KMS-11 (cell line): ENCODE measurements at regions not wholly inside any gene's neighbourhood (a gene's known extent, or its start where the extent isn't known, plus 50 kb on each side); places are given as distances from the start of the nearest gene placed in this dataset.

Experiments used
- H2AFZ ChIP-seq: fragments of 200-600 bp; sonication (generic); 2 replicates; pipeline ENCODE4 v1.6.1; 2016; ENCODE audit warnings: antibody characterized with exemption, mixed run types, low read depth
- H3K27ac ChIP-seq: fragments of 200-600 bp; sonication (generic); 2 replicates; pipeline ENCODE4 v1.6.1; 2016; ENCODE audit warnings: mild to moderate bottlenecking, mixed run types
- H3K27me3 ChIP-seq: fragments of 200-600 bp; sonication (generic); 2 replicates; pipeline ENCODE4 v1.6.1; 2017; ENCODE audit warnings: mild to moderate bottlenecking, low read depth, mixed run types, moderate library complexity; ENCODE audit not compliant: insufficient read depth
- H3K36me3 ChIP-seq: fragments of 200-600 bp; sonication (generic); 2 replicates; pipeline ENCODE4 v1.6.1; 2017; ENCODE audit warnings: mild to moderate bottlenecking, mixed run types; ENCODE audit not compliant: insufficient read depth
- H3K4me1 ChIP-seq: fragments of 200-600 bp; sonication (generic); 2 replicates; pipeline ENCODE4 v1.6.1; 2016; ENCODE audit warnings: mild to moderate bottlenecking, low read depth, mixed run types; ENCODE audit not compliant: poor library complexity, severe bottlenecking
- H3K4me2 ChIP-seq: fragments of 200-600 bp; sonication (generic); 2 replicates; pipeline ENCODE4 v1.7.0; 2016; ENCODE audit warnings: mild to moderate bottlenecking, mixed run types
- H3K4me3 ChIP-seq: fragments of 200-600 bp; sonication (generic); IDR thresholded peaks from 2 replicates; pipeline ENCODE4 v1.6.1; 2017; ENCODE audit warnings: low read depth, low read length, mixed read lengths; ENCODE audit not compliant: insufficient read depth
- H3K79me2 ChIP-seq: fragments of 200-600 bp; sonication (generic); 2 replicates; pipeline ENCODE4 v1.6.1; 2016; ENCODE audit warnings: low read depth, mixed run types; ENCODE audit not compliant: insufficient read depth
- H3K9ac ChIP-seq: fragments of 200-600 bp; sonication (generic); 2 replicates; pipeline ENCODE4 v1.6.1; 2016; ENCODE audit warnings: mild to moderate bottlenecking, mixed run types
- H4K20me1 ChIP-seq: fragments of 200-600 bp; sonication (generic); 2 replicates; pipeline ENCODE4 v1.6.1; 2016; ENCODE audit warnings: mild to moderate bottlenecking, mixed run types; ENCODE audit not compliant: insufficient read depth
- TF ChIP-seq, protein P1 (sequence below): fragments of 200-600 bp; sonication (generic); conservative IDR thresholded peaks from 2 replicates; pipeline ENCODE4 v1.6.1; 2017; ENCODE audit warnings: low read depth, mild to moderate bottlenecking, antibody characterized with exemption, low read length, moderate library complexity, mixed read lengths

DNA sequence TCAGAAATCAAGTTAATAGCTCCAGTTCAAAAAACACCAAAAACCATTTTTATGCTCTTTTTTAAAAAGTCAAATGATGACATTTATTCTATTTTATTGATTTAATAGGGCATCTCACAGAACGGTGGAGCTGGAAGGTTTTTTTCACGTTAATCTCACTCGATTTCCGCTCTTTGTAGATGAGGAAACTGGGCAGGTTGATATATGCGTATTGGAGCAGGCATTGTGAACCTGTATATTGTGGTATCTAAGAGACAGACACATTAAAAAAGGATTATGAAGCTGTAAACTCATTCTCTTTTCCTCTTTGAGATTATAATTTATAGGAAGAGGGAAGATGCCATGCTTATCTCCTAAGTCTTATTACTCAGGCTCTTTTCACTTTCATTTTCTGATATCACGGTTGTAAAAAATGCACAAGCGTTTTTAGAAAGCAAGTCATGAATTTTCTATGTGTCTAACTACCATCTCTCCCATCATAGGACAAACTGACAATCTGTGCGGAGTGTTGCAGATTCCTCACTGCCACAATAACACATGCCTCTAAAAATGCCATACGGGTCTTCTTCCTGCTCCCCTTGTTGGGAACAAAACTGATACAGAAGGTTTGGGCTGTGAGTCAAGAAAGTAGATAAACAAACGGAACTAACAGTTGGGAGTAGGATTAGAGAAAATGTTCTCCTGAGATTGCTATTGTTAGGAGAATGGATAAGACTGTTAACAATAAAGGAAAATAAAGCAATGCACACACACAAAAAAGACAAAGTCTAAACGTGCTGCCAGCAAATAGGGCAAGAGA is 1997.7 kb downstream of the MAT2B start:
- no peaks in the 10 kb centered on the region for H3K4me1 ChIP-seq
- TF ChIP-seq, protein P1, sequence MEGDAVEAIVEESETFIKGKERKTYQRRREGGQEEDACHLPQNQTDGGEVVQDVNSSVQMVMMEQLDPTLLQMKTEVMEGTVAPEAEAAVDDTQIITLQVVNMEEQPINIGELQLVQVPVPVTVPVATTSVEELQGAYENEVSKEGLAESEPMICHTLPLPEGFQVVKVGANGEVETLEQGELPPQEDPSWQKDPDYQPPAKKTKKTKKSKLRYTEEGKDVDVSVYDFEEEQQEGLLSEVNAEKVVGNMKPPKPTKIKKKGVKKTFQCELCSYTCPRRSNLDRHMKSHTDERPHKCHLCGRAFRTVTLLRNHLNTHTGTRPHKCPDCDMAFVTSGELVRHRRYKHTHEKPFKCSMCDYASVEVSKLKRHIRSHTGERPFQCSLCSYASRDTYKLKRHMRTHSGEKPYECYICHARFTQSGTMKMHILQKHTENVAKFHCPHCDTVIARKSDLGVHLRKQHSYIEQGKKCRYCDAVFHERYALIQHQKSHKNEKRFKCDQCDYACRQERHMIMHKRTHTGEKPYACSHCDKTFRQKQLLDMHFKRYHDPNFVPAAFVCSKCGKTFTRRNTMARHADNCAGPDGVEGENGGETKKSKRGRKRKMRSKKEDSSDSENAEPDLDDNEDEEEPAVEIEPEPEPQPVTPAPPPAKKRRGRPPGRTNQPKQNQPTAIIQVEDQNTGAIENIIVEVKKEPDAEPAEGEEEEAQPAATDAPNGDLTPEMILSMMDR: no peak
- no peaks in the 10 kb centered on the region for H3K36me3 ChIP-seq
- H3K27me3 ChIP-seq: no peaks in the 10 kb centered on the region
- no peak overlapping the region for H3K9ac ChIP-seq
- no peak overlapping the region for H3K4me2 ChIP-seq
- H3K79me2 ChIP-seq: no peaks in the 10 kb centered on the region
- no peak overlapping the region for H3K4me3 ChIP-seq
- no peaks in the 10 kb centered on the region for H4K20me1 ChIP-seq
- no peak overlapping the region for H3K27ac ChIP-seq
- H2AFZ ChIP-seq: no peak overlapping the region

DNA sequence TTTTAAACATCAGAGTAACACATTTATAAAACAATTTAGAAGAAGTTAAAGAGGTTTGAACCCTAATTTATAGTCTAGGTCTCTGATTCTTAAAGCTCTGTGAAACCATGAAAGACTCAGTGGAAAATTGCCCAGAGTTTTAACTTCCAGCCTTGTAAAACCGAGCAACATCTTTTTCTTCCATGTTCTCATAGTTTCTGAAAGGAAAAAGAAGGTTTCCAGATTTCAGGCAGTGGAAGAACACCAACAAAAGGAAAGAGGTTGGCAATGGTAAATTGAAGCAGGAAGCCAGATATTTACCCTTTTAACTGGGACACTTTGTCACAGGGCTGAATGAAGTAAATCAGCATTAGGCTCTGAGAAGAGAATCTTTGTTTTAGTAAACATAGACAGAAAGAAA is 1999.3 kb downstream of the MAT2B start:
- H3K79me2 ChIP-seq: no peaks in the 10 kb centered on the region
- H2AFZ ChIP-seq: no peak overlapping the region
- no peaks in the 10 kb centered on the region for H3K27me3 ChIP-seq
- H3K9ac ChIP-seq: no peak overlapping the region
- no peaks in the 10 kb centered on the region for H3K4me1 ChIP-seq
- TF ChIP-seq, protein P1: no peak
- H4K20me1 ChIP-seq: no peaks in the 10 kb centered on the region
- H3K4me3 ChIP-seq: no peak overlapping the region
- H3K36me3 ChIP-seq: no peaks in the 10 kb centered on the region
- H3K4me2 ChIP-seq: no peak overlapping the region
- no peak overlapping the region for H3K27ac ChIP-seq

DNA sequence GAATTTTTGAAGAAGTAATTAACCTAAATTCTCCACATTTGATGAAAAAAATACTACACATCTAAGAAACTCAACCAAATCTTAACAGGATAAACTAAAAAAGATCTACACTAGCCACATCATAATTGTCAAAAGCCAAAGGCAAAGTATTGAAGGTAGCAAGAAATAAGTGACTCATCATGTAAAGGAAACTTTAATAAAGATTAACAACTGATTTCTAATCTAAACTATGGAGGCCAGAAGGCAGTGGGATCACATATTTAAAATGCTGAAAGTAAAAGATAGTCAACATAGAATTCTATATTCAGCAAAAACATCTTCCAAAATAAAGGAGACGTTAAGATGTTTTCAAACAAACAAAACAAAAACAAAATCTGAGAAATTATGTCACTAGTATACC is 2002.9 kb downstream of the MAT2B start:
- Histone ChIP-seq H3K4me3 (no peak overlapping the region), H3K4me1 (no peaks in the 10 kb centered on the region), H2AFZ (no peak overlapping the region), H3K9ac (no peak overlapping the region), H4K20me1 (no peaks in the 10 kb centered on the region), H3K79me2 (no peaks in the 10 kb centered on the region), H3K27ac (no peak overlapping the region), H3K36me3 (no peaks in the 10 kb centered on the region), H3K27me3 (no peaks in the 10 kb centered on the region), H3K4me2 (no peak overlapping the region)
- TF ChIP-seq, protein P1: no peak

DNA sequence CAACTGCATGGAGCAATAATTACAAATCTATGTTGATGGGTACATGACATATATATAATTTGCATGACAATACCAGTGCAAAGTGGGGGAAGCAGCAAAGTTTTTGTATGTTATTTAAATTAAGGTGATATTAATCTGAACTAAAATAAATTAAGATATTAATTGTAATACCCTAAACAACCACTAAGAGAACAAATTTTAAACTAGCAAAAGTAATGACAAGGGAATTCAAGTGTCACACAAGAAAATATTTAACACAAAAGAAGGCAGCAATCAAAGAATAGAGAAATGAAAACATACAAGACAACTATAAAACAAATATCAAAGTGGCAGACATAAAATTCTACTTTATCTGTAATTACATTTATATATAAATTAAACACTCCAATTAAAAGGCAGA is 2003.4 kb downstream of the MAT2B start:
- Histone ChIP-seq H3K9ac (no peak overlapping the region), H4K20me1 (no peaks in the 10 kb centered on the region), H3K79me2 (no peaks in the 10 kb centered on the region), H2AFZ (no peak overlapping the region), H3K36me3 (no peaks in the 10 kb centered on the region), H3K4me2 (no peak overlapping the region), H3K4me1 (no peaks in the 10 kb centered on the region), H3K4me3 (no peak overlapping the region), H3K27me3 (no peaks in the 10 kb centered on the region), H3K27ac (no peak overlapping the region)
- TF ChIP-seq, protein P1: no peak
